Suprapubic skin (tissue), 4 donors: ENCODE measurements at regions not wholly inside any gene's neighbourhood (a gene's known extent, or its start where the extent isn't known, plus 50 kb on each side); places are given as distances from the start of the nearest gene placed in this dataset.

Source experiments
- CTCF ChIP-seq, 2 donors: fragments of 200-600 bp in 1 of 2; fragments of 450-650 bp in 1 of 2; sonication (generic) in 1 of 2; IDR thresholded peaks; one replicate each; pipeline ENCODE4 v1.5.1; 2016 to 2019; ENCODE audit warnings: antibody characterized with exemption in 2 of 2, mild to moderate bottlenecking in 1 of 2, moderate library complexity in 1 of 2
- EP300 ChIP-seq: sonication (generic); formaldehyde crosslinking; IDR thresholded peaks from one replicate; pipeline ENCODE4 v1.6.1; 2017; ENCODE audit warnings: antibody characterized with exemption
- POLR2A ChIP-seq, 2 donors: fragments of 450-650 bp; IDR thresholded peaks; one replicate each; pipeline ENCODE4 v1.6.1; 2017; ENCODE audit warnings: antibody characterized with exemption in 2 of 2, mild to moderate bottlenecking in 2 of 2, moderate library complexity in 2 of 2
- POLR2AphosphoS5 ChIP-seq, 3 donors: sonication (generic); formaldehyde crosslinking; IDR thresholded peaks; one replicate each; pipeline ENCODE4 v1.6.1; 2017; ENCODE audit warnings: antibody characterized with exemption in 3 of 3

GRCh38 chr5:4875942-4876341 lies 264.2 kb upstream of the ADAMTS16 start:
- TF ChIP-seq CTCF (IDR thresholded peaks at IDR 0.05) = no peak
- no peak for TF ChIP-seq POLR2A (IDR thresholded peaks at IDR 0.05)
- no peak for TF ChIP-seq EP300
- no peak for TF ChIP-seq POLR2AphosphoS5 (IDR thresholded peaks at IDR 0.05)
